ENCODE measurements at regions not wholly inside any gene's neighbourhood (a gene's known extent, or its start where the extent isn't known, plus 50 kb on each side); places are given as distances from the start of the nearest gene placed in this dataset.
A peak's percentile ranks its signal among the peaks of the same experiment; 100 is the strongest.

DNA sequence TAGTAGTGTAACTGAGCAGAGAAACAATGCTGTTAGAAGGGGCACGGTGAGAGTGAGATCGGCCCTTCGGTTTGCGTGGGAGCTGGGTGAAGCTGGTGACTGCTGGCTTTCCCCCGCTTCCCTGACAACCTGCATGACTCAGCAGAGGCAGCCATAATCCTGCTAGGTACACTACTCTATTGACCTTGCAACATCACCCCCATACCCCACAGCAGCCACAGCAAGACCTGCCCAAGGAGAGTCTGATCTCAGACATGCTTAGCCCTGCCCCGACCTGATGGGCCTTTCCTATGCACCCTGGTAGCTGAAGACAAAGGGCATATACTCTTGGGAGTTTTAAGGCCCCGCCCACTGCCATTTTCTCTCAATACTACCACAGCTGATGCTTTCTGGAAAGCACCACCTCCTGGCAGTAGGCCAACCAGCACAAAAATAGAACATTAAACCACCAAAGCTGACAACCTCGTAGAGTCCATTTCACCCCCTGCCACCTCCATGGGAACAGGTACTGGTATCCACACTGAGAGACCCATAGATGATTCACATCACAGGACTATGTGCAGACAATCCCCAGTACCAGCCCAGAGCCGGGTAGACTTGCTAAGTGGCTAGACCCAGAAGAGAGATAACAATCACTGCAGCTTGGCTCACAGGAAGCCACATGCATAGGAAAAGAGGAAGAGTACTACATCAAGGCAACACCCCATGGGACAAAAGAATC, 75.9 kb upstream of the RGS6 start:
- DNase-seq (ENCODE audit: low read depth, low spot score): no peak
- in situ Hi-C loops (cut with HindIII; ENCODE audit: low sequenced_read_pairs): no loop called here
- no peak overlapping the region for H3K4me3 ChIP-seq (ENCODE audit: low read depth, low read length)
- TF ChIP-seq, protein P1, sequence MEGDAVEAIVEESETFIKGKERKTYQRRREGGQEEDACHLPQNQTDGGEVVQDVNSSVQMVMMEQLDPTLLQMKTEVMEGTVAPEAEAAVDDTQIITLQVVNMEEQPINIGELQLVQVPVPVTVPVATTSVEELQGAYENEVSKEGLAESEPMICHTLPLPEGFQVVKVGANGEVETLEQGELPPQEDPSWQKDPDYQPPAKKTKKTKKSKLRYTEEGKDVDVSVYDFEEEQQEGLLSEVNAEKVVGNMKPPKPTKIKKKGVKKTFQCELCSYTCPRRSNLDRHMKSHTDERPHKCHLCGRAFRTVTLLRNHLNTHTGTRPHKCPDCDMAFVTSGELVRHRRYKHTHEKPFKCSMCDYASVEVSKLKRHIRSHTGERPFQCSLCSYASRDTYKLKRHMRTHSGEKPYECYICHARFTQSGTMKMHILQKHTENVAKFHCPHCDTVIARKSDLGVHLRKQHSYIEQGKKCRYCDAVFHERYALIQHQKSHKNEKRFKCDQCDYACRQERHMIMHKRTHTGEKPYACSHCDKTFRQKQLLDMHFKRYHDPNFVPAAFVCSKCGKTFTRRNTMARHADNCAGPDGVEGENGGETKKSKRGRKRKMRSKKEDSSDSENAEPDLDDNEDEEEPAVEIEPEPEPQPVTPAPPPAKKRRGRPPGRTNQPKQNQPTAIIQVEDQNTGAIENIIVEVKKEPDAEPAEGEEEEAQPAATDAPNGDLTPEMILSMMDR (IDR thresholded peaks at IDR 0.05; ENCODE audit: low read depth, low read length): no peak

DNA sequence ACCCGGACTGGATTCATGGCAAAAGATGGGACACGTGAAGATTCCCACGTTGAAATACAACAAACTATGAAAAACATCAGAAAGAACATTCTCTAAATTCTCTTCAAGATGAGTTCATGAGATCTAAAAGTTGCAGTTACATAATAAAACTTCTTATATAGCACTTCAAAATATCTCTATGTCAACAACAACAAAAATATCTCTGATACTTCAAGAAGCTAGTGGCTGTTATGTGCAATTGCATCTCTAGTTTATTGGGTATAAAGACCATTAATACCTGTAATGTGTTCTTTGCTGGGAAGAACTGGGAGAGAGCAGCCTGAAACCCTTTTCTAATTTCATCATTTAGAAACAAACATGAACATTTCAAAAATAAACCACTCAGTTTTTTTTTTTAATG, 69.2 kb upstream of the RGS6 start:
- TF ChIP-seq, protein P1 (IDR thresholded peaks at IDR 0.05; ENCODE audit: low read depth, low read length): peak; percentile 14
- DNase-seq (ENCODE audit: low read depth, low spot score): no peak
- in situ Hi-C loops (cut with HindIII; ENCODE audit: low sequenced_read_pairs): no loop called here
- H3K4me3 ChIP-seq (ENCODE audit: low read depth, low read length): no peak overlapping the region

DNA sequence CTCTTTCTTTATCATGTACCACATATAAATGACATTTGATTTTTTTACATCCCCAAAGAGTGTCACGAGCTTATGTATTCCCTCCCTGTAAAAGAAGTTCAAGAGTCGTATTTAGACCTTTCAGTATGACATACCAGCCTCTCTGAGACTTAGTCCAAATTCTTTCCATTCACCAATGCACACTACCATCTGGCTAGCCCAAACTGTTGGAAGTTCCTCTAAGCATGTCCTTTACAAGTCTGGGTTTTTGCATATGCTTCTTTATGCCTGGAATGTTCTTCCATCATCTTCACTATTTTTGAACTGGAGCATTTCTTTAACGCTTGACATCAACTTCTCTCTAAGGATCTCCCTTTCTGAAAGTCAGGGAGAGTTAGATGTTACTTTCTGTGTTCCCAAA, 68.5 kb upstream of the RGS6 start:
- no peak for DNase-seq (ENCODE audit: low read depth, low spot score)
- TF ChIP-seq, protein P1 (IDR thresholded peaks at IDR 0.05; ENCODE audit: low read depth, low read length): no peak
- in situ Hi-C loops (cut with HindIII; ENCODE audit: low sequenced_read_pairs): no loop called here
- no peak overlapping the region for H3K4me3 ChIP-seq (ENCODE audit: low read depth, low read length)

Measured in astrocyte of the spinal cord (primary cell).